ENCODE measurements at regions not wholly inside any gene's neighbourhood (a gene's known extent, or its start where the extent isn't known, plus 50 kb on each side); places are given as distances from the start of the nearest gene placed in this dataset.
A peak's percentile ranks its signal among the peaks of the same experiment; 100 is the strongest.

DNA sequence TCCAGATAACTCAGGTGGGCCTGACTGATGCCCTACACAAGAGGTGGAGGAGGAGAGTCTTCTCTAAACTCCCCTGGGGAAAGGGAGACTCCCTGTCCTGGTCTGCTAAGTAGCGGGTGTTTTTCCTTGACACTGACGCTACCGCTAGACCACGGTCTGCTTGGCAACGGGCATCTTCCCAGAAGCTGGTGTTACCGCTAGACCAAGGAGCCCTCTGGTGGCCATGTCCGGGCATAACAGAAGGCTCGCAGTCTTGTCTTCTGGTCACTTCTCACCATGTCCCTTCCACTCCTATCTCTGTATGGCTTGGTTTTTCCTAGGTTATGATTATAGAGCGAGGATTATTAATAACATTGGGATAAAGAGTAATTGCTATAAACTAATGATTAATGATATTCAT is 965.5 kb downstream of the TMEM121 start:
- no peak for TF ChIP-seq EP300 (IDR thresholded peaks at IDR 0.05; ENCODE audit: low read depth)
- TF ChIP-seq, protein P1, sequence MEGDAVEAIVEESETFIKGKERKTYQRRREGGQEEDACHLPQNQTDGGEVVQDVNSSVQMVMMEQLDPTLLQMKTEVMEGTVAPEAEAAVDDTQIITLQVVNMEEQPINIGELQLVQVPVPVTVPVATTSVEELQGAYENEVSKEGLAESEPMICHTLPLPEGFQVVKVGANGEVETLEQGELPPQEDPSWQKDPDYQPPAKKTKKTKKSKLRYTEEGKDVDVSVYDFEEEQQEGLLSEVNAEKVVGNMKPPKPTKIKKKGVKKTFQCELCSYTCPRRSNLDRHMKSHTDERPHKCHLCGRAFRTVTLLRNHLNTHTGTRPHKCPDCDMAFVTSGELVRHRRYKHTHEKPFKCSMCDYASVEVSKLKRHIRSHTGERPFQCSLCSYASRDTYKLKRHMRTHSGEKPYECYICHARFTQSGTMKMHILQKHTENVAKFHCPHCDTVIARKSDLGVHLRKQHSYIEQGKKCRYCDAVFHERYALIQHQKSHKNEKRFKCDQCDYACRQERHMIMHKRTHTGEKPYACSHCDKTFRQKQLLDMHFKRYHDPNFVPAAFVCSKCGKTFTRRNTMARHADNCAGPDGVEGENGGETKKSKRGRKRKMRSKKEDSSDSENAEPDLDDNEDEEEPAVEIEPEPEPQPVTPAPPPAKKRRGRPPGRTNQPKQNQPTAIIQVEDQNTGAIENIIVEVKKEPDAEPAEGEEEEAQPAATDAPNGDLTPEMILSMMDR (IDR thresholded peaks at IDR 0.05) = peak in 2 of 5 experiments; percentile 17 to 20
- TF ChIP-seq POLR2AphosphoS5 (IDR thresholded peaks at IDR 0.05) = no peak
- TF ChIP-seq POLR2A (IDR thresholded peaks at IDR 0.05) = no peak
